IMR-90 (cell line): ENCODE measurements at regions not wholly inside any gene's neighbourhood (a gene's known extent, or its start where the extent isn't known, plus 50 kb on each side); places are given as distances from the start of the nearest gene placed in this dataset.

Source experiments
- ATAC-seq: fragments of 200-7000 bp; cut with Tn5 transposase; 2 replicates; pipeline ENCODE4 v1.9.1; 2020; ENCODE audit warnings: low read depth, mild to moderate bottlenecking, moderate library complexity
- BruUV-seq: library from RNA; stranded (reverse); fragments of 400-500 nt; replicated peaks from 2 replicates; lab custom pipeline; 2021; lab: Mats Ljungman, UMichigan
- CTCF ChIA-PET: fragments of 300-600 bp; formaldehyde crosslinking; extraction: SDS; loops from one replicate; lab custom pipeline; 2021; ENCODE audit warnings: antibody characterized with exemption; lab: Yijun Ruan, JAX
- POLR2A ChIA-PET: fragments of 300-600 bp; sonication (Branson Sonifier 250); formaldehyde crosslinking; loops from one replicate; lab custom pipeline; 2022; ENCODE audit warnings: antibody characterized with exemption; ENCODE audit not compliant: unreplicated experiment; lab: Charles Lee
- DNase-seq: peaks from one replicate; pipeline ENCODE4 v3.0.0; 2013
- H2AFZ ChIP-seq: replicated peaks from 2 replicates; pipeline ENCODE3; 2013; ENCODE audit warnings: low read length, mild to moderate bottlenecking; ENCODE audit not compliant: poor library complexity
- H2AK5ac ChIP-seq: 2 replicates; pipeline ENCODE4 v1.6.1; 2013; ENCODE audit warnings: low read depth, low read length, inconsistent platforms
- H2AK9ac ChIP-seq: replicated peaks from 2 replicates; pipeline ENCODE3; 2013; ENCODE audit warnings: mild to moderate bottlenecking, low read depth, low read length, moderate library complexity; ENCODE audit not compliant: poor library complexity
- H2BK120ac ChIP-seq: 2 replicates; pipeline ENCODE4 v1.6.1; 2013; ENCODE audit warnings: low read depth, low read length, inconsistent platforms
- H2BK15ac ChIP-seq: 3 replicates; pipeline ENCODE4 v1.6.1; 2013; ENCODE audit warnings: low read depth, low read length, inconsistent platforms
- H2BK20ac ChIP-seq: 2 replicates; pipeline ENCODE4 v1.6.1; 2013; ENCODE audit warnings: low read depth, mild to moderate bottlenecking, inconsistent platforms, low read length, moderate library complexity
- H2BK5ac ChIP-seq: 2 replicates; pipeline ENCODE4 v1.6.1; 2013; ENCODE audit warnings: mild to moderate bottlenecking, low read depth, low read length, inconsistent platforms; ENCODE audit not compliant: poor library complexity, severe bottlenecking
- H3K14ac ChIP-seq: replicated peaks from 2 replicates; pipeline ENCODE4 v1.6.1; 2013; ENCODE audit warnings: low read depth, low read length, inconsistent platforms
- H3K18ac ChIP-seq: 2 replicates; pipeline ENCODE4 v1.6.1; 2013; ENCODE audit warnings: low read depth, low read length, control low read depth
- H3K23ac ChIP-seq: 2 replicates; pipeline ENCODE4 v1.6.1; 2013; ENCODE audit warnings: low read depth, low read length, inconsistent platforms
- H3K27ac ChIP-seq: 2 replicates; pipeline ENCODE4 v1.5.1; 2013; ENCODE audit warnings: mild to moderate bottlenecking, control low read depth, low read length; ENCODE audit not compliant: insufficient read depth
- H3K27me3 ChIP-seq: 2 replicates; pipeline ENCODE4 v1.6.1; 2013; ENCODE audit warnings: low read length; ENCODE audit not compliant: control insufficient read depth, insufficient read depth
- H3K36me3 ChIP-seq: 2 replicates; pipeline ENCODE4 v1.6.1; 2013; ENCODE audit warnings: low read length, mixed read lengths; ENCODE audit not compliant: control insufficient read depth, insufficient read depth
- H3K4ac ChIP-seq: 2 replicates; pipeline ENCODE4 v1.6.1; 2013; ENCODE audit warnings: low read depth, low read length, inconsistent platforms
- H3K4me1 ChIP-seq: 2 replicates; pipeline ENCODE4 v1.6.1; 2013; ENCODE audit warnings: low read length, mixed read lengths; ENCODE audit not compliant: control insufficient read depth, insufficient read depth
- H3K4me2 ChIP-seq: 2 replicates; pipeline ENCODE4 v1.6.1; 2013; ENCODE audit warnings: low read depth, mild to moderate bottlenecking, control low read depth, low read length, moderate library complexity
- H3K4me3 ChIP-seq: 2 replicates; pipeline ENCODE4 v1.5.1; 2013; ENCODE audit warnings: low read depth, mild to moderate bottlenecking, control low read depth, low read length, moderate library complexity; ENCODE audit not compliant: insufficient read depth
- H3K56ac ChIP-seq: 2 replicates; pipeline ENCODE4 v1.6.1; 2013; ENCODE audit warnings: low read length, inconsistent platforms; ENCODE audit not compliant: insufficient read depth; ENCODE audit errors: extremely low read depth
- H3K79me1 ChIP-seq, 2 experiments: 2 replicates each; pipeline ENCODE4 v1.6.1; 2013; ENCODE audit warnings: low read length in 2 of 2, inconsistent platforms in 1 of 2, low read depth in 1 of 2
- H3K9ac ChIP-seq: 2 replicates; pipeline ENCODE4 v1.6.1; 2013; ENCODE audit warnings: low read depth, low read length, control low read depth
- H3K9me1 ChIP-seq: 2 replicates; pipeline ENCODE4 v1.6.1; 2013; ENCODE audit warnings: low read length, inconsistent platforms; ENCODE audit not compliant: insufficient read depth
- H3K9me3 ChIP-seq: 2 replicates; pipeline ENCODE4 v1.6.1; 2013; ENCODE audit warnings: low read length; ENCODE audit not compliant: control insufficient read depth, insufficient read depth
- H4K20me1 ChIP-seq: 2 replicates; pipeline ENCODE4 v1.6.1; 2013; ENCODE audit warnings: low read length, inconsistent platforms; ENCODE audit not compliant: insufficient read depth
- H4K5ac ChIP-seq: 2 replicates; pipeline ENCODE4 v1.6.1; 2013; ENCODE audit warnings: mild to moderate bottlenecking, low read depth, low read length, control low read depth
- H4K8ac ChIP-seq, 2 experiments: 2 replicates each; pipeline ENCODE4 v1.6.1; 2013; ENCODE audit warnings: low read depth in 2 of 2, low read length in 2 of 2, control low read depth in 1 of 2, inconsistent platforms in 1 of 2
- H4K91ac ChIP-seq: 2 replicates; pipeline ENCODE4 v1.6.1; 2013; ENCODE audit warnings: low read depth, low read length, inconsistent platforms; ENCODE audit not compliant: insufficient read depth
- BHLHE40 ChIP-seq: fragments of 150-350 bp; IDR thresholded peaks from 2 replicates; pipeline ENCODE4 v1.6.1; 2016; ENCODE audit warnings: mild to moderate bottlenecking, low read depth, low read length
- CEBPB ChIP-seq: IDR thresholded peaks from 2 replicates; pipeline ENCODE4 v1.6.1; 2012; ENCODE audit warnings: low read depth, low read length, improper control_type of control experiment
- CHD1 ChIP-seq: IDR thresholded peaks from 2 replicates; pipeline ENCODE4 v1.6.1; 2012; ENCODE audit warnings: low read depth, low read length, improper control_type of control experiment
- CTCF ChIP-seq: conservative IDR thresholded peaks from 2 replicates; pipeline ENCODE4 v1.5.1; 2012; ENCODE audit warnings: mild to moderate bottlenecking, low read depth, low read length, improper control_type of control experiment
- FOS ChIP-seq: fragments of 150-350 bp; IDR thresholded peaks from 2 replicates; pipeline ENCODE4 v1.6.1; 2016; ENCODE audit warnings: low read depth, low read length
- MAFK ChIP-seq: IDR thresholded peaks from 2 replicates; pipeline ENCODE4 v1.6.1; 2012; ENCODE audit warnings: low read depth, low read length, improper control_type of control experiment
- MAZ ChIP-seq: IDR thresholded peaks from 2 replicates; pipeline ENCODE4 v1.6.1; 2012; ENCODE audit warnings: low read depth, mild to moderate bottlenecking, low read length, improper control_type of control experiment, moderate library complexity, borderline replicate concordance
- MXI1 ChIP-seq: IDR thresholded peaks from 2 replicates; pipeline ENCODE4 v1.6.1; 2012; ENCODE audit warnings: low read depth, mild to moderate bottlenecking, low read length, moderate library complexity, borderline replicate concordance
- NFE2L2 ChIP-seq: fragments of 150-350 bp; IDR thresholded peaks from 2 replicates; pipeline ENCODE4 v1.6.1; 2016; ENCODE audit warnings: low read depth, mild to moderate bottlenecking, low read length
- POLR2A ChIP-seq: IDR thresholded peaks from 2 replicates; pipeline ENCODE4 v1.6.1; 2012; ENCODE audit warnings: mild to moderate bottlenecking, low read depth, low read length
- RAD21 ChIP-seq: IDR thresholded peaks from 2 replicates; pipeline ENCODE4 v1.6.1; 2012; ENCODE audit warnings: low read length, improper control_type of control experiment
- RCOR1 ChIP-seq: IDR thresholded peaks from 2 replicates; pipeline ENCODE4 v1.6.1; 2012; ENCODE audit warnings: mild to moderate bottlenecking, low read length, improper control_type of control experiment; ENCODE audit not compliant: insufficient replicate concordance
- RFX5 ChIP-seq: IDR thresholded peaks from 2 replicates; pipeline ENCODE4 v1.8.0; 2012; ENCODE audit warnings: low read depth, mild to moderate bottlenecking, low read length, moderate library complexity
- SMC3 ChIP-seq: fragments of 150-350 bp; IDR thresholded peaks from 2 replicates; pipeline ENCODE4 v1.6.1; 2016; ENCODE audit warnings: low read depth, mild to moderate bottlenecking, antibody characterized with exemption, low read length, moderate library complexity
- WGBS, 2 experiments: methylation state at CpG; one replicate each; pipeline versions ENCODE4 v1.1.5 to v1.1.7; 2013; ENCODE audit warnings: missing lambda C conversion rate in 2 of 2; ENCODE audit not compliant: insufficient read length in 1 of 2; ENCODE audit errors: extremely low coverage in 2 of 2; 5-methylcytosine and 5-hydroxymethylcytosine counted together
- dilution Hi-C: fragments of 300-500 bp; cut with HindIII; formaldehyde crosslinking; loops from one replicate; pipeline ENCODE4 v1.14.3; 2018; ENCODE audit warnings: low sequenced_read_pairs; ENCODE audit not compliant: unreplicated experiment
- in situ Hi-C: fragments of 300-500 bp; cut with MboI; formaldehyde crosslinking; loops from 3 replicates; pipeline ENCODE4 v1.14.3; 2019; ENCODE audit warnings: low sequenced_read_pairs, inconsistent platforms, mixed read lengths
- intact Hi-C: fragments of 100-400 bp; cut with micrococcal nuclease; formaldehyde crosslinking; loops from 2 replicates; pipeline ENCODE4 v1.10.0; 2022
- TF ChIP-seq, protein P1 (sequence below): fragments of 150-350 bp; IDR thresholded peaks from 2 replicates; pipeline ENCODE4 v1.6.1; 2017; ENCODE audit warnings: mild to moderate bottlenecking, antibody characterized with exemption, low read length, low read depth
- TF ChIP-seq, protein P2 (sequence below): fragments of 150-350 bp; IDR thresholded peaks from 2 replicates; pipeline ENCODE4 v1.6.1; 2016; ENCODE audit warnings: low read depth, mild to moderate bottlenecking, low read length, moderate library complexity, borderline replicate concordance

GRCh38 chr18:37672932-37673595 lies 107.5 kb upstream of the CELF4 start:
- no peak overlapping the region for H2AK9ac ChIP-seq
- no peaks in the 10 kb centered on the region for H3K36me3 ChIP-seq
- in situ Hi-C loops (no loop called here), dilution Hi-C loops (no loop called here), intact Hi-C loops (no loop called here)
- H3K79me1 ChIP-seq = no peaks in the 10 kb centered on the region
- H3K9me1 ChIP-seq = no peaks in the 10 kb centered on the region
- H3K27me3 ChIP-seq = no peaks in the 10 kb centered on the region
- no peak for ATAC-seq
- no peak overlapping the region for H2BK15ac ChIP-seq
- no peak overlapping the region for H3K4ac ChIP-seq
- H3K18ac ChIP-seq = no peak overlapping the region
- H3K4me2 ChIP-seq = no peak overlapping the region
- H4K5ac ChIP-seq = no peak overlapping the region
- ChIA-PET POLR2A (no interaction called here), CTCF (no interaction called here)
- no peak overlapping the region for H3K23ac ChIP-seq
- WGBS, 2 experiments = no CpG with 5 or more reads among the region's 3 CpGs
- H3K14ac ChIP-seq = no peak overlapping the region
- no peak overlapping the region for H2AK5ac ChIP-seq
- H2BK20ac ChIP-seq = no peak overlapping the region
- H4K8ac ChIP-seq = no peak overlapping the region
- no peak overlapping the region for H2AFZ ChIP-seq
- no peak overlapping the region for H2BK5ac ChIP-seq
- H3K27ac ChIP-seq = no peak overlapping the region
- H3K4me1 ChIP-seq = no peaks in the 10 kb centered on the region
- BruUV-seq = no TSS peak
- no peak overlapping the region for H3K56ac ChIP-seq
- no peak for DNase-seq
- no peak overlapping the region for H4K91ac ChIP-seq
- no peak overlapping the region for H3K4me3 ChIP-seq
- peaks cover 39% of the 10 kb centered on the region for H3K9me3 ChIP-seq
- H3K9ac ChIP-seq = no peak overlapping the region
- H4K20me1 ChIP-seq = no peaks in the 10 kb centered on the region
- H2BK120ac ChIP-seq = no peak overlapping the region
- TF ChIP-seq BHLHE40 (no peak), RAD21 (no peak), CHD1 (no peak), MXI1 (no peak), CTCF (no peak), RCOR1 (no peak), POLR2A (no peak), MAFK (no peak), CEBPB (no peak), FOS (no peak), NFE2L2 (no peak), RFX5 (no peak), SMC3 (no peak), MAZ (no peak)
- TF ChIP-seq, protein P1, sequence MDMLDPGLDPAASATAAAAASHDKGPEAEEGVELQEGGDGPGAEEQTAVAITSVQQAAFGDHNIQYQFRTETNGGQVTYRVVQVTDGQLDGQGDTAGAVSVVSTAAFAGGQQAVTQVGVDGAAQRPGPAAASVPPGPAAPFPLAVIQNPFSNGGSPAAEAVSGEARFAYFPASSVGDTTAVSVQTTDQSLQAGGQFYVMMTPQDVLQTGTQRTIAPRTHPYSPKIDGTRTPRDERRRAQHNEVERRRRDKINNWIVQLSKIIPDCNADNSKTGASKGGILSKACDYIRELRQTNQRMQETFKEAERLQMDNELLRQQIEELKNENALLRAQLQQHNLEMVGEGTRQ = no peak
- TF ChIP-seq, protein P2, sequence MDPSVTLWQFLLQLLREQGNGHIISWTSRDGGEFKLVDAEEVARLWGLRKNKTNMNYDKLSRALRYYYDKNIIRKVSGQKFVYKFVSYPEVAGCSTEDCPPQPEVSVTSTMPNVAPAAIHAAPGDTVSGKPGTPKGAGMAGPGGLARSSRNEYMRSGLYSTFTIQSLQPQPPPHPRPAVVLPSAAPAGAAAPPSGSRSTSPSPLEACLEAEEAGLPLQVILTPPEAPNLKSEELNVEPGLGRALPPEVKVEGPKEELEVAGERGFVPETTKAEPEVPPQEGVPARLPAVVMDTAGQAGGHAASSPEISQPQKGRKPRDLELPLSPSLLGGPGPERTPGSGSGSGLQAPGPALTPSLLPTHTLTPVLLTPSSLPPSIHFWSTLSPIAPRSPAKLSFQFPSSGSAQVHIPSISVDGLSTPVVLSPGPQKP = no peak
